Fibroblast of skin of scalp (primary cell): ENCODE measurements at regions not wholly inside any gene's neighbourhood (a gene's known extent, or its start where the extent isn't known, plus 50 kb on each side); places are given as distances from the start of the nearest gene placed in this dataset.
"Not testable (repeated sequence)": the region's sequence is repeated elsewhere in the genome, so short reads cannot be mapped to it uniquely, and the experiment has no call there.

Experiments
- DNase-seq: peaks from one replicate; pipeline ENCODE4 v3.0.0-alpha.2; 2013

DNA sequence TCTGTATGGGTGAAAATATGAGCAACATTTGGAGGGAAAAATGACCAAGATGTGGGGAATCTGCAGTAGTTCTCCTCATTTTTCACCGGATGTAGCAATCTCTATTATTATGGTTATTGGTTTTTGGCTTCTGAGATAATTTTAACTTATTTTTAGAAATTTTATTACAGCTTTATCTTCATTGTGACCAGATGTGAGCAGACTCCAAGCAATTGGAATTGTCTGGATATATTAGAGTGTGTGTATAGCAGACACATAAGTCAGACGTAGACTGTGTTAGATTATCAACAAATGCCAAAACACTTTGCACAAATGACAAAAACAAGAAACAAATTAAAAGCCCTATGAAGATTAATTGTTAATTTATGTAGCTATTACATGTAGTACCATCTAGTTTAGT lies 249.1 kb downstream of the DNAJB9 start:
- no peak for DNase-seq

DNA sequence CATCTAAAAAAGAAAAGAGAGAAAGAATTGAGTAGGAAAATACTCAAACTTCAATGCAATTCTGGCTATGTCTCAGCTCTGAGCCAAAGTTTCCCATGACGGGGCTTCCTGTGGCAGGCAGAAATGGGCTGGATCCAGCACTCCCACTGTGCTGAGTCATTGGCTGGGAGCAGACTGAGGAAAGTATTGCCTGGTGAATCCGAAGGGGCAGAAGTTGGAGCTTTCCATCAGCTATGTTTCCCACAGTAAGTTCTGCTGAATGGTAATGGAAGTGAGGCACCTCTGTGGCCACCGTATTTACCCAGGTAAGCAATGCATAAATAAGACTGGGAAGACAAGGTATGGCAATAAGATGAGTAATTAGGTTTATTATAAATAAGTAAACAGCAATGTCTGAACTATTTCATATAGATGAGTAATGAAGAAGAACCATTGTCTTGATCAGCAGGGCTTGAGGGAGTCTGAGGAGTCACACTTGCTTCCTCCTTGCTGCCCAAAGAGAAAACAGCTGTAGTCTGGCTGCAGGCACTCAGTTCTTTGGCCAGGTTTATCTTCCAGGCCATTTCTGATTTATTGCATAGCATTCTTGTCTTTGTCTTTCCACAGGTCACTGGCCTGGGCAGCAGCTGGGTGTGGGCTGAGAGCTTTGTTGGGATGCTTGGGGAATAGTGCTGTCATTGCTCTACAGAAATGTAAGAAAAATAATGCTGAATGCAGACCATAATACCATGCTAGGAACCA lies 255.3 kb downstream of the DNAJB9 start:
- peak; percentile 90 for DNase-seq

DNA sequence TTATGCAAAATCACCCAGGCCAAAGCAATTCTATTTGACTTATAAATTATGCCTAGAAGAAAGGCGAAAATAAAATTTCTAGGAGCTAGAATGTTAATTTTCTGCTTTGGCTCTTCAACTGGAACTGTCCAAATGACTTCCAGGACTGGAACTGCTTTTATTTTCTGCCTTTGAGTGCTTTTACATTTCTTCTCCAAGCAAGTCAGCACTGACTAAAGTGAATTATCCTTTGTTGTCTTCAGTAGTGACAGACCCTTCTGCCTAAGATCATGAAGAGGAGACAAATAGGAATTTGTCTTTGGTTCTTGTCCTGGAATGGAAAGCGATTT lies 255.9 kb downstream of the DNAJB9 start:
- no peak for DNase-seq

DNA sequence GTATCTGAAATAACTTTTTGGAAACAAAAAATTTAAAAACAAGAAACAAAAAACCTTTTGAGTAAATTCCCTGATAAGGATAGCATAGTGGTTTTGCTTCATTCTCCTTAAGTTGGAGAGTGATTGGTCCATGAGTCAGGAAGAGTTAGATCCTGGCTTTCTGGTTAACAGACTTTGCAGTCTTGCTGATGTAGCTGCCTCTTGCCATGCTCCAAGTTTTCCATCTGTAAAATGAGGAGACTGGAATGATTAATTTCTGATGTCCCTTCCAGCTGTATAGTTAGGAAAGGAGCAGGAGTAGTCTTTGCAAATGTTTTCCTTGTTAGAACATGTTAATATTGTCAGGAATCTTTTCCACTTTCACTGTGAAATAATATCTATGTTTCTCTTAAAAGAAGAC lies 266.6 kb downstream of the DNAJB9 start:
- DNase-seq: peak; percentile 9

DNA sequence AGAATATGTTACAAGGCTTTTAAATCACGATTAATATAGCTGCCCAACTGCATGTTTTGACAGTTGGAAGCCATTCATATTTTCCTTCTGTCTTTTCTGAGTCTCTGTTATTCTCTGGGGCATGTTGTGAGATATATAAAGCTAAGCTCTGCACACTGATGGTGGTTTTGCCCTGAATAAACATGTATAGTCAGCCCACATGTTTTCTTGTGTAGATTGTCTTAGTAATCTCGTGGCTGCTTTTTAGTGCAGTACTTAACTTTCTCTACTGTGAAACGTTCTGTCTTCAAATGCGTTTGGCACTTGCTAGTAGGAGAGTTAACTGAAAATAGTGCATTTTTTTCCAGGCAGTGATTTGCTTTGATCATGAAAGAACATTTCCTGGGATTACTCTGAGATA lies 268.5 kb downstream of the DNAJB9 start:
- DNase-seq: peak; percentile 20

DNA sequence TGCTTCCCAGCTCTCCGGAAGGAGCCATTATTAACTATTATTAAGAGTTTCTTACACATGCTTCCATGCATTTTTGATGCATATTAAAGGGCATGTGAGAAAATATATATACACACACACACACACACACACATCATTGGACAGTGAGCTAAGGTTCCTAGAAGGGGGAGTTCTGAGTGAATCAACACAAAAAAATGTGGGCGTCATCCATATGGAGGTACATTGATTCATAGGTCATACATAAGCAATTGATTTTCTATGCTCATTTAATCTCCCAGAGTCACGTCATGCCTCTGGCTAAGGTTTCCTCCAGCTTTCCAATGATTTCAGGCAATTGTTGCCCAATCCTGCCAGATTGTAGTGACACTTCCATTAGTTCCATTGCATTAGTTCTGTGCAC lies 269.4 kb downstream of the DNAJB9 start:
- DNase-seq: peak; percentile 62

DNA sequence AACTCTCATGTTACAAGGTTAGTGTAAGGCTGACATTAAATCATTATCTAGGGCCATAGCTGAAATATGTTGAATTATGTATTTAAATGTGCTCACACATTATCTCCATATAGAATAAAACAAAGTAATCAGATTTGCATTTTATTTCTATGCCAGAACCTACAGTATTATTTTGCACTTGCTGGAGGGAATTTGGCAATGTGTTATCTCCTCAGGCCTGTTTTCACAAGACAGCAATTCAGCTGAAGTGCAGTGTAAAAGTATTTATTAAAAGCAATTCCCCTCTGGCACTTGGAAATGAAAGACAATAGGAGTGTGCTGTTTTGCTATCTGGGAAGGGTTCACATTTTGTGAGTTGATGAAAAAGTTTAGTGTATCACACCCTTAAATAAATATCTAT lies 276.3 kb downstream of the DNAJB9 start:
- DNase-seq: no peak

DNA sequence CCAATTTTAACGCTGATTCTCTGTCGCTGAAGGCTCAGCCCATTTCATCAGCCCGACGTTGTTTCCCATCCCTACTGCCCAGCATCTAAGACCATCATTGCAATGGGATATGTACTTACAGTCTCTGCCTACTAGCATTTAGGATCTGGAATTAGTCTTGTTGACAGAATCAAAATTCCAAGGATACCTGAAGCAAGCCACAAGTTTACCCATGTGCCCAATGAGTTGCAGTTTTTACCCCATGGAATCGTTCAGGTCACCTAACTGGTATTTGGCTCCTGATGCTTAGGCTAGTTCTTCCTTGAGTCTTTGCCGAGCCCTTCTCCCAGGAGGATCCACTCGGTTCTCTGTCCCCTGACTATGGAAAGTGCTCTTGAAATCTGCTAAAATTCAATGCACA lies 276.8 kb downstream of the DNAJB9 start:
- DNase-seq: no peak

DNA sequence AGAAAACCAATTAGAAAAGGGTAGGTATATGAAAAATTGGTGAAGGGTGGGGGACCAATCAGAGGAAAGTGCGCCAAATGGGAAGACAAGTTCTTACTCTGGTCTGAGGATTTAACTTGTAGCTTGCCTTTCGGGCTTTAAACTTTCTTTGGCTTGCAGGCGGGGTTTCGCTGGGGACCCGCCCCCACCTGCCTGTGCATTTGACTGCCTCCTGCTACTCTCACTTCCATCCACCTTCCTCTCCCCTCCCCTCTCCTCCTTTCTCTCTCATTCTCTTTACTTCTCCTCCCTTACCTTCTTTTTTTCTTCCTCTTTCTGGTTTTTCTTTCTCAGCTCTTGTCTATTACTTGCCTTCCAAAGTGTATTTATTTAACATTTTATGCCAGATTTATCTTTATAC lies 278.8 kb downstream of the DNAJB9 start:
- DNase-seq: no peak

DNA sequence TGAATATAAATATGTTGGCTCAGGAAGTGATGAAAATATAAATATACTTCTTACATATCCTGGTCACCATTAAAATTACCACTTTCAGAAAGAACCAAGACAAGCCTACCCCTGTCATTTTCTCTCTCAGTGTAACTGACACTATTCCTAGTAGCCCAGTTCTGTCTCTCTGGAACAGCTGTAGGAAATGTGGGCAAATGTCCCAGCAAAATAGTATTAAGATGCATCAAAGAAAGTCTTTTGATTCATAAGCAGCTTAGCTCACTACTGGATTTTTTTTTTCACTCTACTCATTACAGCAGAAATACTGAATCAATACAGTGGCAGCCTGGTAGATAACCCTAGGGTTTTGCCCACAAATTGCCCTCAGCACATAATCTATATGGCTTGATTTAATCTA lies 290.9 kb downstream of the DNAJB9 start:
- DNase-seq: no peak

DNA sequence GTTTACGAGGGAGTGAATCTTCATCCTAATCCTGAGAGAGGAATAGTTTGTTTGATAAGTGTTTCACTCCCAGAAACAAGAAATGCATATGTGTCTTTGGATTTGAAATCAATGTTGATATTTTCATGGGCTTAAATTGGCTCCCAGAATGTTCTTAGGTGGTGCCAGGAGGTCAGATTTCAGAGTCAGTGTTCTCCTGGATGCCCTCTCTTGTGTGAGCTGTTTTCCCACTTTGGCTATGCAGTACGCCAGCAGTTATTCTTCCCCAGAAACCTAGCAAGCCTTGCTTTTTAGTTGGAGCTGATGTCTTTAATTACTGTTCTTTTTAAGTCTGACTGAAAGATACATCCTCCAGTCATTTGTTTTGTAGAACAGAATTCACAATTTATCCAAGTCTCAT lies 291.4 kb downstream of the DNAJB9 start:
- no peak for DNase-seq

DNA sequence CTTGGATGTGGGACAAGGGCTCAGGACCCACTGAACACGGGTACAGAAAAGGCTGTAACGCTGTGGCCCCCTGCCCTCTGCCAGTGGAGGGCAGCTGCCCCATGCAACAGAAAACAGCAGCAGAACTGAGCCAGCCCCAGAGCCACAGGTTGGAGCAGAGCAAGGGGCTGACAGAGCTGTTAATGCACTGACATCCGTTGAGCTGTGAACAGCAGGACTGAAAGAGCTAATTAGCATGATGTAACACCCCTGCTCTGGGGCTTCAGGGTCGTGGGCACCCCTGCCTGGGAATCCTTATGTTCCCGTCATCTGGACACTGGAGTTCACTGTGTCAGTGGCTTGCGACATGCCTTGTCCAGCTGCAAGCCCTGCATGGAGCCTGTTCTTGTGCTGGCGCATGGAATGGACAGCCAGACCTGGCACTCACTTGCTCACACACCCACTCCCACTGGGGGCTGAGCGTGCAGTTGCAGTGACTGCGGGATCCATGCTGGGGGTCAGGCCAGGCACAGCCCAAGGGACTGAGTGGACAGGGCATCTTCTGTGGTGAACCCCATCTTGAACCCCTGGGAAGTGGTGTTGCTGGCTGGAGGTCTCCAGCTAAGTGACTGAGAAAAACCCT lies 293.7 kb downstream of the DNAJB9 start:
- no peak for DNase-seq

DNA sequence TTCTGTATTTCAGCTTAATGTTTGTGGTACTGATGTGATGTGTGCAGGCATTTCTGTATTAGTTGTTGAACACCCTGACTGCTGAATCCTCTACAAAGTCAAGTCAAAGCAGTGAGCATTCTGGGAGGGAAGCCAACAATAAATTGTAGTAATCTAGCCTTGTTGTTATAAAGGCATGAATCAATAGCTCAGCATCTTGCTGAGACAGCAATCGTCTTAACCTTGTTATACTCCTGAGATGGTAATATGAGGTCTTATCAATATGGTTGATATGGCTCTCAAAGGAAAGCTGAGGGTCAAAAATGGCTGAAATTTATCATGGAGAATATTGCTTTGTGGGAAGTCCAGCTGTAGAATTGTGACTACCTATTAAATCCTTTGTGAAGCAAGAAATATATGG lies 299.4 kb downstream of the DNAJB9 start:
- DNase-seq: no peak

DNA sequence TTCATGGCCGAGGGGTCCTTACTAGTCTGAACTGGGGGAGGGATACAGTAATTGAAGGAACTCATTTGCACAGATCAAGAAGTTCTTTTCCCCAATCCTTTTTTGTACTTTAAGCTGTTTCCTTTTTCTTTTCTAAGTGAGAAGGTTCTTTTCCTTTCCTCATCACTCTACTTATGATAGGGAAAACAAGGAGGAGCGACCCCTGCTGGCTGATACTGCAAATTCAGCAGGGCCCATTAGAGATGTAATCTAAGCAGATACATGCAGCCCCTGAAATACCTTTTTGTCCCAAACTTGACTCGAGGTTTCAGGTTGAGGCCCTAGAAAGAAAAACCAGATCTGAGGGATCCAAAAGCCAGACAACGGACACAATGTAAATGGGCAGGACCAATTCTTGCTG lies 305.5 kb downstream of the DNAJB9 start:
- peak; percentile 10 for DNase-seq

DNA sequence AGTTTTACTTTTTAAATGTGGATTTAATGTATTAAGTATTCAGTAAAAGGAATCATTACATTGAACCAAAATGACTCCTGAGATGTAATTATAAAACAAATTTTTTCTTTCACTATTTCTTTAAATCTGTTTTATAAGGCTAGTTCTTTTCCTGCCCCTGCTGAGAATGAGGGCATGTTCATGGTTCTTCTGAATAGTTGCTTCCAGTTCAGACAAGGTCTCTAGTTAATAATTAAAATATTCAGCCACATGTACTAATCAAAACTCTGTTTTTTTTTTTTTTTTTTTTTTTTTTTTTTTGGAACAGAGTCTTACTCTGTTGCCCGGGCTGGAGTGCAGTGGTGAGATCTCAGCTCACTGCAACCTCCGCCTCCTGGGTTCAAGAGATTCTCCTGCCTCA lies 321.2 kb downstream of the DNAJB9 start:
- no peak for DNase-seq

DNA sequence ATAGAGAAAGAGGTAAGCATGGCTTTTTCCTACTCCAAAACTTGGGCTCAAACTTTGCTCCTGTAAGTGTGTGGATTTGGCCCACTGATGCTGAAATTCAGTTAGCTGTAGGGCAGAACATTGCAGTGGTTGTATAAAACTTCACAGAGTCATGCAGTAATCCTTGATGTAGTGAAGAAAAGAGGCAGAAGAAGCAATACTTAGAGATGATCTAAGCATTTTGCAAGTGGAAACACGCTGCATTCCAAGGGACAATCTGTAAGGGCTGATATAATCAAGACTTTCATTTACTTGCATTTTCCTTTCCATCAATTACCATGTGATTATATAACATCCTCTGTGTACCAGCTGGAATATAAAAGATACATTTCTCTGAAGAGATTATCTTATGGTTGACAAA lies 338.8 kb downstream of the DNAJB9 start:
- no peak for DNase-seq

DNA sequence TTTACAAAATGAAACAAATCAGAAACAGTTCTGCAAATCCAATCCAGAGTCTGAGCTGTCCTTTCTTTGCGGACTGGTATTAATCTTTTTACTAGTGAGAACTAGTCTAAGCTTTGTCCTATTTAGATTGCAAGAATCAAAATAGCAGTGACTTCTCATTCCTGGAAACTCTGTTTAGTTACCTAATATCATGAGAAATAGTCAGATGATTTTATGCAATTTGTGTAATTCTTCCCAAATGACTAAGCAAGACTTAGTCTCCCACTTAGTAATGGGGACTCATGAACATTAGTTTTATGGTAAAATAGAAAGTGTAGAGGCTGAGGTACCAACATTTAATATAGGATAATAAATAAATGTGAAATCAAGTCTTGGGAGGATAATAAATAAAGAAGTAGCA lies 341.3 kb downstream of the DNAJB9 start:
- no peak for DNase-seq

DNA sequence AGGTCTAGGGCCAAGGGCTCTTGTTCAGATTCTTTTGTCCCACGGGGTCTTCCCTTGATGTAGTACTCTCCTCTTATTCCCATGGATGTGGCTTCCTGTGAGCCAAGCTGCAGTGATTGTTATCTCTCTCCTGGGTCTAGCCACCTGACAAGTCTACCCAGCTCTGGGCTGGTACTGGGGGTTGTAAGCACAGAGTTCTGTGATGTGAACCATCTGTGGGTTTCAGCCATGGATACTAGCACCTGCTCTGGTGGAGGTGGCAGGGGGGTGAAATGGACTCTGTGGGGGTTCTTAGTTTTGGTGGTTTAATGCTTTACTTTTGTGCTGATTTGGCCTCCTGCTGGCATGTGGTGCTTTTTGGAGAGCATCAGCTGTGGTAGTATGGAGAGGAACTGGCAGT lies 350.8 kb downstream of the DNAJB9 start:
- DNase-seq: no peak

DNA sequence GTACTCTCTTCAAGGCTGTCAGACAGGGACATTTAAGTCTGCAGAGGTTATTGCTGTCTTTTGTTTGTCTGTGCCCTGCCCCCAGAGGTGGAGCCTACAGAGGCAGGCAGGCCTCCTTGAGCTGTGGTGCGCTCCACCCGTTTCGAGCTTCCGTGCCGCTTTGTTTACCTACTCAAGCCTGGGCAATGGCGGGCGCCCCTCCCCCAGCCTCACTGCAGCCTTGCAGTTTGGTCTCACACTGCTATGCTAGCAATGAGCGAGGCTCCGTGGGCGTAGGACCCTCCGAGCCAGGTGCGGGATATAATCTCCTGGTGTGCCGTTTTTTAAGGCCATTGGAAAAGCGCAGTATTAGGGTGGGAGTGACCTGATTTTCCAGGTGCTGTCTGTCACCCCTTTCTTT lies 373.4 kb downstream of the DNAJB9 start:
- DNase-seq: not testable (repeated sequence)

DNA sequence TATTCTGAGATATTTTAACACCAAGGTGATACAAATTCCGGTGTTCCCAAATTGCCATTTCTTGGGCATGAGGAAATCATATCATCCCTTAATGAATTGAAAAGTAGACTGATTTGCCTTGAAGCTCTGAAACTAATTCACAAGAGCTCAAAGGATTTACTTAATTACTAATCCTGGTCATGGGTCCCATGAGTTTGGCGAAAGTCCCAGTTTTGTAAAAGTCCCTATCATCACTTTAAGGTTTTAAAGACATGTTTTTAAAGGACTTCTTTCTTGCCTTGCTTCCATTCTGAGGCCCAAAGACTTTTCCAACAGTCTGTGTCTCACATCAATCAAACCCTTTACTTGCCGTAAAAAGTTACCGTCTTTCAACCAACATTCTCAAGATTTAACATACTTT lies 377.9 kb downstream of the DNAJB9 start:
- no peak for DNase-seq

DNA sequence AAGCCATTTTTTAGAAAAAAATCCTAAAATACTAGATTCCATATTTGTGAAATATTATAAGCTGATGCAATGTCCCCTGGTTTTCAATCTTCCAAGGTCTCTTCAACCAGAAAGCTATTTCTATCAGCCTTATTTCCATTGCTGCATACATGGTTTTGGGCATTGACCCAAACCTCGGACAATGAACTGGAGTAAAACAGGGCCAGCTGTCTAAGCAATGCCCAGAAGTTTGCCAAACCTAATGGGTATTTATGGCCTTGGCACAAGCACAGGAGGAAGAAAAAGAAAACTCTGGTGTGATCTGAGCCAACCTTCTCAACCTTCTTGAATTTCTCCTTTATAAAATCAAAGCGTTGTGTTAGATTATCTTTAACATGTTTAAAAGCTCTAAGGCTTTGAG lies 402.3 kb downstream of the DNAJB9 start:
- peak; percentile 15 for DNase-seq

DNA sequence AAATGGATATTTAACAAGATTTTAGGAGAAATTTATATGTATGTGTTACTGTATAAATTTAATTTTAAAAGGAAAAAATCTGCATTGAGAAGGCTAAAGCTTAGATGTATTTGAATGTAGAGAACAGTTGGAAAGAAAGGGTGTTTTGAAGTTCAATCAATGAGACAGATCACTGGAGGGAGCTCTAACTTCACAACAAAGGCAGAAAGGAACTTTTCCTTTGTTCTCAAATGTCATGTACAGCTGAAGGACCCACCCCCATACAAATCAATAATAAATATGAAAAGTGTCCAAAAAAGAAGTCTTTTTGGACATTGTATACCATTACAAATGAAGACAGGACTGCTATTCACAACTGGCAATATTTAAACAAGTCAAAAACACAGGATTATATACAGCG lies 403.4 kb downstream of the DNAJB9 start:
- peak; percentile 2 for DNase-seq

DNA sequence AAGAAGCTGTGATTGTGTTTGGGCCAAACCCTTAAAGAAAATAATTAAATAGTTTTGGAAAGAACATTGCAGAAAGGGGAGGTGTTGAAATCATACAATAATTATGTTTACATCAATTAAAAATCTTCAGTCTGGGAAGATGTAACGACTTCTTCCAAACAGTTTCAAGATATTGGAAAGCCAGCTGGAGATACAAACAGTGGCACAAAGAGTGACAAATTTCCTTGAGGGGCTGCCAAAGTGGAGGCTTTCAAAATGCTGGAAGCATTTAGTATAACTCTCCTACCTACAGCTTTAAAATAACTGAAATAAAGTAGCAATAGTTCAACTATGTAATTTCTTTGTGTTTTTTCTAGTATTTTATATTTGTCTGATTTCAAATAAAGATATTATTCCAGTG lies 405.0 kb downstream of the DNAJB9 start:
- no peak for DNase-seq

DNA sequence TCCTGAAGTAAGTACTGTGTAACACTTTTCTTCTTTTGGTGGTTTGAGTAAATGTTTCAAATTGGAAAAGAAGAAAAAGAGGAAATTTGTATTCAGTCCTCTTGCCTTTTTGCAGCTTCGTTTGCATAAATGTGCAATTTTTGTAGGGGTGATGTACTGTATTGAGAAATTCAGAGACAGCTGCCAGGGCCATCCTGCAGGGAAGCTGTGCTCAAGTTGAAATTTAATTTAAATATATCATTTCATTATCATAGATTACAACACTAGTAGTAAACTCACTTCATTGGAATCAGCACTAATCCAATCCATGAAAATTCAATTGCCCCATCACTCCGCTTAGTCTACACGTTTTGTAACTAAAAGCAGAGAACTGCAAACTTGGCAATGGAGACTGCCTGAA lies 415.4 kb downstream of the DNAJB9 start:
- DNase-seq: no peak

DNA sequence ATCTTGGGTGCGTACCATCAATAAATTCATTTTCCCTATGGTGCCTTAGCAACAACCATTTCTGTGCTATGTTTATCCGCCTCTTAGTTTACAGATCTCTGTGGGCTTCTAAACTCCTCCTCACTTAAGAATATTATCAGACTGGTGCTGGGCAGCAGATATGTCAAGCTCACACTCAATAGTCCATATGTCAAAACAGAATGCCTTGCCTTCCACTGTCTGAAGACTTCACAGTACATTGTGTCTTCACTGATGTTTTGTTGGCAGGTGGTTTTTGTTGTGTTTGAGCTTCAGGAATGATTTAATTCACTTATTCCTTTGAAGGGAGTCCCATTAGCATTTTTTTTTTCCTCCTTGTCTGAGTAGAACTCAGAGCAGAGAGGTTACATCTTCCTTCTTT lies 419.6 kb downstream of the DNAJB9 start:
- DNase-seq: no peak
